H9 (cell line): ENCODE measurements at regions not wholly inside any gene's neighbourhood (a gene's known extent, or its start where the extent isn't known, plus 50 kb on each side); places are given as distances from the start of the nearest gene placed in this dataset.

ENCODE experiments used
- DNase-seq: peaks from one replicate; pipeline ENCODE4 v3.0.0-alpha.2; 2017
- H2AFZ ChIP-seq: one replicate; pipeline ENCODE4 v1.6.1; 2013; ENCODE audit warnings: mild to moderate bottlenecking, low read length, control low read depth, moderate library complexity
- H2AK5ac ChIP-seq: 2 replicates; pipeline ENCODE4 v1.6.1; 2013; ENCODE audit warnings: low read length, control low read depth, mixed read lengths; ENCODE audit not compliant: insufficient read length
- H2BK120ac ChIP-seq: one replicate; pipeline ENCODE4 v1.6.1; 2013; ENCODE audit warnings: low read depth, mild to moderate bottlenecking, low read length, control low read depth, inconsistent platforms; ENCODE audit not compliant: poor library complexity, severe bottlenecking
- H2BK12ac ChIP-seq: 2 replicates; pipeline ENCODE4 v1.6.1; 2013; ENCODE audit warnings: low read length, control low read depth, mixed read lengths, low read depth; ENCODE audit not compliant: insufficient read length
- H2BK15ac ChIP-seq: 2 replicates; pipeline ENCODE4 v1.6.1; 2013; ENCODE audit warnings: low read depth, low read length, control low read depth
- H2BK20ac ChIP-seq: one replicate; pipeline ENCODE4 v1.6.1; 2013; ENCODE audit warnings: low read depth, mild to moderate bottlenecking, low read length, control low read depth, inconsistent platforms; ENCODE audit not compliant: poor library complexity, severe bottlenecking
- H2BK5ac ChIP-seq: 2 replicates; pipeline ENCODE4 v1.6.1; 2013; ENCODE audit warnings: low read length, control low read depth, mixed read lengths; ENCODE audit not compliant: insufficient read length
- H3K14ac ChIP-seq: 2 replicates; pipeline ENCODE4 v1.6.1; 2013; ENCODE audit warnings: low read length, control low read depth; ENCODE audit not compliant: insufficient read depth
- H3K18ac ChIP-seq: 2 replicates; pipeline ENCODE4 v1.6.1; 2013; ENCODE audit warnings: low read depth, mild to moderate bottlenecking, mixed read lengths, low read length, control low read depth; ENCODE audit not compliant: insufficient read length
- H3K23ac ChIP-seq: 2 replicates; pipeline ENCODE4 v1.6.1; 2013; ENCODE audit warnings: low read length, control low read depth, mixed read lengths, low read depth; ENCODE audit not compliant: insufficient read length
- H3K23me2 ChIP-seq: 2 replicates; pipeline ENCODE4 v1.6.1; 2013; ENCODE audit warnings: low read depth, mild to moderate bottlenecking, mixed read lengths, low read length, control low read depth; ENCODE audit not compliant: insufficient read length, poor library complexity, severe bottlenecking
- H3K27ac ChIP-seq: 2 replicates; pipeline ENCODE4 v1.5.1; 2013; ENCODE audit warnings: low read length, control low read depth, mixed read lengths, low read depth; ENCODE audit not compliant: insufficient read length
- H3K27me3 ChIP-seq: 2 replicates; pipeline ENCODE4 v1.6.1; 2013; ENCODE audit warnings: low read length, control low read depth, inconsistent platforms; ENCODE audit not compliant: insufficient read depth
- H3K4ac ChIP-seq: 2 replicates; pipeline ENCODE4 v1.6.1; 2013; ENCODE audit warnings: low read depth, mild to moderate bottlenecking, control low read depth, inconsistent platforms, low read length, moderate library complexity
- H3K4me1 ChIP-seq: 2 replicates; pipeline ENCODE4 v1.6.1; 2013; ENCODE audit warnings: low read length, control low read depth, inconsistent platforms; ENCODE audit not compliant: insufficient read depth
- H3K4me2 ChIP-seq: 2 replicates; pipeline ENCODE4 v1.6.1; 2013; ENCODE audit warnings: low read length, control low read depth, mixed read lengths; ENCODE audit not compliant: insufficient read length, insufficient read depth
- H3K56ac ChIP-seq: 2 replicates; pipeline ENCODE4 v1.6.1; 2013; ENCODE audit warnings: low read depth, mild to moderate bottlenecking, mixed read lengths, low read length, control low read depth; ENCODE audit not compliant: insufficient read length
- H3K79me1 ChIP-seq: 2 replicates; pipeline ENCODE4 v1.6.1; 2013; ENCODE audit warnings: low read depth, mild to moderate bottlenecking, moderate library complexity, low read length, control low read depth, inconsistent platforms; ENCODE audit not compliant: insufficient read depth, poor library complexity, severe bottlenecking
- H3K79me2 ChIP-seq: 2 replicates; pipeline ENCODE4 v1.6.1; 2013; ENCODE audit warnings: low read length, control low read depth, inconsistent platforms; ENCODE audit not compliant: insufficient read depth
- H3K9ac ChIP-seq: 2 replicates; pipeline ENCODE4 v1.6.1; 2013; ENCODE audit warnings: low read length, control low read depth, mixed read lengths; ENCODE audit not compliant: insufficient read length; ENCODE audit errors: extremely low read depth
- H3K9me3 ChIP-seq: one replicate; pipeline ENCODE4 v1.6.1; 2013; ENCODE audit warnings: low read depth, low read length, inconsistent platforms; ENCODE audit not compliant: control insufficient read depth
- H3T11ph ChIP-seq: one replicate; pipeline ENCODE4 v1.6.1; 2013; ENCODE audit warnings: mild to moderate bottlenecking, low read length, control low read depth, inconsistent platforms
- H4K20me1 ChIP-seq: one replicate; pipeline ENCODE4 v1.6.1; 2013; ENCODE audit not compliant: control insufficient read depth, insufficient read length, insufficient read depth
- H4K5ac ChIP-seq: 2 replicates; pipeline ENCODE4 v1.6.1; 2013; ENCODE audit warnings: low read depth, mild to moderate bottlenecking, mixed read lengths, low read length, control low read depth; ENCODE audit not compliant: insufficient read length
- H4K8ac ChIP-seq: replicated peaks from 2 replicates; pipeline ENCODE4 v1.6.1; 2013; ENCODE audit warnings: low read length, control low read depth, mixed read lengths, low read depth; ENCODE audit not compliant: insufficient read length
- H4K91ac ChIP-seq: 2 replicates; pipeline ENCODE4 v1.6.1; 2013; ENCODE audit warnings: low read depth, mild to moderate bottlenecking, moderate library complexity, mixed read lengths, low read length, control low read depth; ENCODE audit not compliant: insufficient read length
- H3K27ac Mint-ChIP-seq, 3 experiments: 2 replicates in 2 of 3; 3 replicates in 1 of 3; pipeline ENCODE4 v1.8.0; 2020 to 2021; ENCODE audit warnings: mixed read lengths in 3 of 3, mild to moderate bottlenecking in 1 of 3, moderate library complexity in 1 of 3
- H3K27me3 Mint-ChIP-seq: 2 replicates; pipeline ENCODE4 v1.8.0; 2021; ENCODE audit warnings: low read depth, mild to moderate bottlenecking, moderate library complexity, mixed read lengths
- H3K36me3 Mint-ChIP-seq, 3 experiments: 2 replicates in 2 of 3; 3 replicates in 1 of 3; pipeline ENCODE4 v1.8.0; 2020 to 2021; ENCODE audit warnings: low read depth in 3 of 3, mixed read lengths in 3 of 3; ENCODE audit not compliant: insufficient read depth in 1 of 3
- H3K4me1 Mint-ChIP-seq, 2 experiments: 2 replicates each; pipeline ENCODE4 v1.8.0; 2020; ENCODE audit warnings: mixed read lengths in 2 of 2
- H3K4me3 Mint-ChIP-seq, 2 experiments: 2 replicates in 1 of 2; 3 replicates in 1 of 2; pipeline ENCODE4 v1.8.0; 2020 to 2021; ENCODE audit warnings: mild to moderate bottlenecking in 2 of 2, mixed read lengths in 2 of 2, moderate library complexity in 1 of 2
- H3K9me3 Mint-ChIP-seq, 2 experiments: 2 replicates in 1 of 2; 3 replicates in 1 of 2; pipeline ENCODE4 v1.8.0; 2020; ENCODE audit warnings: mild to moderate bottlenecking in 2 of 2, mixed read lengths in 2 of 2, moderate library complexity in 1 of 2
- WGBS: extraction: QIAGEN DNeasy Blood & Tissue Kit; methylation state at CpG from one replicate; pipeline ENCODE4 v1.1.7; 2013; ENCODE audit warnings: missing lambda C conversion rate, low lambda C conversion rate, mixed read lengths; ENCODE audit not compliant: insufficient read length; ENCODE audit errors: extremely low coverage; 5-methylcytosine and 5-hydroxymethylcytosine counted together
- TF ChIP-seq, protein P1 (sequence below): fragments of 200-600 bp; sonication (generic); conservative IDR thresholded peaks from 3 replicates; pipeline ENCODE4 v1.8.0; 2021; ENCODE audit warnings: antibody characterized with exemption, mild to moderate bottlenecking

DNA sequence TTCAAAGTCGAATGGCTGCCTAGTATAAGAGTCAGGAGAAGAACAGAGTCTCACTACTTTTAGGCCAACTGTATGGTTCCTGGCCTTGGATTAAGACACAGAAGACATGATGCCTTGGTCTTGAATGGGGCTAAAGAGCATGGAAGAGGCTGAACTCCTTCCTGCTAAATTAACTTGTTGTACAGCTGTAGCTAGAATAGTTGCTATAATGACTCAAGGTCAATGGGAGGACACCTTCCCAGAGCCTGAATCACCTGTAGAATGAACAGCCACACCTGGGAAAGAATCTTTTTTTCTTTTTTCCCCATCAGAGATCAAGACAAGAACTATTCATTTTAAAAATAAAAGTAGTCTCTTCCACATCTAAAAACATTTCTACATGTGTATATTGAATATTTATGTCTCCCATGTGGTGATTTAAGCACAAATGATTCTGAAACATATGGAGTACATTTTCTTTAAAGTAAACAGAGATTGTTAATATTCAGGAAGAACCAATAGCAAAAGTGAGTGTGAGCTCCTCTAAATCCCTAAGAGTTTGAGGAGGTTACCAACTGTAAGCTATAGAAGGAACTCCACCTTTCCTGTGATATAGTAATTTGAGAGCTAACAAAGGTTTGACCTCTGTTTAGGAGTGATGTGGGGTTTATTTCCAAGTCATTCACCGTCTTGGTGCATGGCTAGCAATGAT, 191.3 kb downstream of the TGFB2 start:
- Mint-ChIP-seq H3K4me3 (no peak overlapping the region), H3K36me3 (no peaks in the 10 kb centered on the region; a peak in 1 of 7 replicates), H3K27ac (no peak overlapping the region), H3K9me3 (no peaks in the 10 kb centered on the region), H3K27me3 (no peaks in the 10 kb centered on the region; the same call in 1 of the 2 replicates), H3K4me1 (peaks cover 6 to 13% of the 10 kb centered on the region in 2 experiments)
- no peak overlapping the region for H2AFZ ChIP-seq
- H3K18ac ChIP-seq: no peak overlapping the region
- H3K56ac ChIP-seq: no peak overlapping the region
- no peak overlapping the region for H4K8ac ChIP-seq
- no peak overlapping the region for H2BK20ac ChIP-seq
- no peaks in the 10 kb centered on the region for H4K20me1 ChIP-seq
- no peak overlapping the region for H3K14ac ChIP-seq
- DNase-seq: no peak
- H2BK15ac ChIP-seq: no peak overlapping the region
- no peaks in the 10 kb centered on the region for H3K23me2 ChIP-seq
- no peak overlapping the region for H2AK5ac ChIP-seq
- H3K4me1 ChIP-seq: no peaks in the 10 kb centered on the region
- no peak overlapping the region for H3T11ph ChIP-seq
- no peak overlapping the region for H2BK12ac ChIP-seq
- no peak overlapping the region for H3K4ac ChIP-seq
- H3K79me2 ChIP-seq: no peaks in the 10 kb centered on the region
- no CpG with 5 or more reads among the region's 2 CpGs for WGBS
- no peaks in the 10 kb centered on the region for H3K9me3 ChIP-seq
- H3K9ac ChIP-seq: no peak overlapping the region
- TF ChIP-seq, protein P1, sequence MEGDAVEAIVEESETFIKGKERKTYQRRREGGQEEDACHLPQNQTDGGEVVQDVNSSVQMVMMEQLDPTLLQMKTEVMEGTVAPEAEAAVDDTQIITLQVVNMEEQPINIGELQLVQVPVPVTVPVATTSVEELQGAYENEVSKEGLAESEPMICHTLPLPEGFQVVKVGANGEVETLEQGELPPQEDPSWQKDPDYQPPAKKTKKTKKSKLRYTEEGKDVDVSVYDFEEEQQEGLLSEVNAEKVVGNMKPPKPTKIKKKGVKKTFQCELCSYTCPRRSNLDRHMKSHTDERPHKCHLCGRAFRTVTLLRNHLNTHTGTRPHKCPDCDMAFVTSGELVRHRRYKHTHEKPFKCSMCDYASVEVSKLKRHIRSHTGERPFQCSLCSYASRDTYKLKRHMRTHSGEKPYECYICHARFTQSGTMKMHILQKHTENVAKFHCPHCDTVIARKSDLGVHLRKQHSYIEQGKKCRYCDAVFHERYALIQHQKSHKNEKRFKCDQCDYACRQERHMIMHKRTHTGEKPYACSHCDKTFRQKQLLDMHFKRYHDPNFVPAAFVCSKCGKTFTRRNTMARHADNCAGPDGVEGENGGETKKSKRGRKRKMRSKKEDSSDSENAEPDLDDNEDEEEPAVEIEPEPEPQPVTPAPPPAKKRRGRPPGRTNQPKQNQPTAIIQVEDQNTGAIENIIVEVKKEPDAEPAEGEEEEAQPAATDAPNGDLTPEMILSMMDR: no peak
- no peak overlapping the region for H4K91ac ChIP-seq
- H2BK120ac ChIP-seq: no peak overlapping the region
- H3K79me1 ChIP-seq: no peaks in the 10 kb centered on the region
- H2BK5ac ChIP-seq: no peak overlapping the region
- no peak overlapping the region for H3K27ac ChIP-seq
- H3K23ac ChIP-seq: no peak overlapping the region
- H4K5ac ChIP-seq: no peak overlapping the region
- H3K27me3 ChIP-seq: no peaks in the 10 kb centered on the region
- no peak overlapping the region for H3K4me2 ChIP-seq
